ENCODE measurements at regions not wholly inside any gene's neighbourhood (a gene's known extent, or its start where the extent isn't known, plus 50 kb on each side); places are given as distances from the start of the nearest gene placed in this dataset.

DNA sequence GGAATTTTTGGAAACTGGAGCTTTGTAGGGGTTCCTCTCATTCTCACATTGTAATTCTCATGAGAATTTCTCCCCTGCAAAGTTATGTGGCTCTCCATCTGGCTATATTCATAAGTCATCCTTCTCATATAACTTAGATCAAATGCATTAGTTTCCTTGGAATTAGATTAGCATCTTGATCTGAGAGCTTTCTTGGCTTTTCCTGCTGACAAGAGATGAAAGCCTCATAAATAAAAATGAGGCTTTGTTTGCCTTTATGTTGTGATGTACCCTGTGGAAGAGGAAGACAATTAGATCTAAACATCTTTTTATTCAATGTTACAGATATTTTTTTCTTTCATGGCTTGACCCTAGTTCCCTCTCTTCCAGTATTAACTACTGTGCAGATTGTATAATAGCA is 165.4 kb upstream of the ZPLD1 start:
- no peak for TF ChIP-seq HNF4G (IDR thresholded peaks at IDR 0.05)
- TF ChIP-seq, protein P1, sequence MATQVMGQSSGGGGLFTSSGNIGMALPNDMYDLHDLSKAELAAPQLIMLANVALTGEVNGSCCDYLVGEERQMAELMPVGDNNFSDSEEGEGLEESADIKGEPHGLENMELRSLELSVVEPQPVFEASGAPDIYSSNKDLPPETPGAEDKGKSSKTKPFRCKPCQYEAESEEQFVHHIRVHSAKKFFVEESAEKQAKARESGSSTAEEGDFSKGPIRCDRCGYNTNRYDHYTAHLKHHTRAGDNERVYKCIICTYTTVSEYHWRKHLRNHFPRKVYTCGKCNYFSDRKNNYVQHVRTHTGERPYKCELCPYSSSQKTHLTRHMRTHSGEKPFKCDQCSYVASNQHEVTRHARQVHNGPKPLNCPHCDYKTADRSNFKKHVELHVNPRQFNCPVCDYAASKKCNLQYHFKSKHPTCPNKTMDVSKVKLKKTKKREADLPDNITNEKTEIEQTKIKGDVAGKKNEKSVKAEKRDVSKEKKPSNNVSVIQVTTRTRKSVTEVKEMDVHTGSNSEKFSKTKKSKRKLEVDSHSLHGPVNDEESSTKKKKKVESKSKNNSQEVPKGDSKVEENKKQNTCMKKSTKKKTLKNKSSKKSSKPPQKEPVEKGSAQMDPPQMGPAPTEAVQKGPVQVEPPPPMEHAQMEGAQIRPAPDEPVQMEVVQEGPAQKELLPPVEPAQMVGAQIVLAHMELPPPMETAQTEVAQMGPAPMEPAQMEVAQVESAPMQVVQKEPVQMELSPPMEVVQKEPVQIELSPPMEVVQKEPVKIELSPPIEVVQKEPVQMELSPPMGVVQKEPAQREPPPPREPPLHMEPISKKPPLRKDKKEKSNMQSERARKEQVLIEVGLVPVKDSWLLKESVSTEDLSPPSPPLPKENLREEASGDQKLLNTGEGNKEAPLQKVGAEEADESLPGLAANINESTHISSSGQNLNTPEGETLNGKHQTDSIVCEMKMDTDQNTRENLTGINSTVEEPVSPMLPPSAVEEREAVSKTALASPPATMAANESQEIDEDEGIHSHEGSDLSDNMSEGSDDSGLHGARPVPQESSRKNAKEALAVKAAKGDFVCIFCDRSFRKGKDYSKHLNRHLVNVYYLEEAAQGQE (IDR thresholded peaks at IDR 0.05): no peak
- TF ChIP-seq SP1 (IDR thresholded peaks at IDR 0.05): no peak
- TF ChIP-seq, protein P2, sequence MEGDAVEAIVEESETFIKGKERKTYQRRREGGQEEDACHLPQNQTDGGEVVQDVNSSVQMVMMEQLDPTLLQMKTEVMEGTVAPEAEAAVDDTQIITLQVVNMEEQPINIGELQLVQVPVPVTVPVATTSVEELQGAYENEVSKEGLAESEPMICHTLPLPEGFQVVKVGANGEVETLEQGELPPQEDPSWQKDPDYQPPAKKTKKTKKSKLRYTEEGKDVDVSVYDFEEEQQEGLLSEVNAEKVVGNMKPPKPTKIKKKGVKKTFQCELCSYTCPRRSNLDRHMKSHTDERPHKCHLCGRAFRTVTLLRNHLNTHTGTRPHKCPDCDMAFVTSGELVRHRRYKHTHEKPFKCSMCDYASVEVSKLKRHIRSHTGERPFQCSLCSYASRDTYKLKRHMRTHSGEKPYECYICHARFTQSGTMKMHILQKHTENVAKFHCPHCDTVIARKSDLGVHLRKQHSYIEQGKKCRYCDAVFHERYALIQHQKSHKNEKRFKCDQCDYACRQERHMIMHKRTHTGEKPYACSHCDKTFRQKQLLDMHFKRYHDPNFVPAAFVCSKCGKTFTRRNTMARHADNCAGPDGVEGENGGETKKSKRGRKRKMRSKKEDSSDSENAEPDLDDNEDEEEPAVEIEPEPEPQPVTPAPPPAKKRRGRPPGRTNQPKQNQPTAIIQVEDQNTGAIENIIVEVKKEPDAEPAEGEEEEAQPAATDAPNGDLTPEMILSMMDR (IDR thresholded peaks at IDR 0.05; ENCODE audit: low read depth, low read length, missing input control): no peak
- no peak for TF ChIP-seq NR2F2 (IDR thresholded peaks at IDR 0.05)
- TF ChIP-seq HNF4A (conservative IDR thresholded peaks at IDR 0.05): no peak
- no peak for TF ChIP-seq FOXA1 (IDR thresholded peaks at IDR 0.05)
- no peak for TF ChIP-seq EGR1 (IDR thresholded peaks at IDR 0.05; ENCODE audit: low read depth in 2 of 2)
- TF ChIP-seq YY1 (IDR thresholded peaks at IDR 0.05): no peak
- TF ChIP-seq, protein P3, sequence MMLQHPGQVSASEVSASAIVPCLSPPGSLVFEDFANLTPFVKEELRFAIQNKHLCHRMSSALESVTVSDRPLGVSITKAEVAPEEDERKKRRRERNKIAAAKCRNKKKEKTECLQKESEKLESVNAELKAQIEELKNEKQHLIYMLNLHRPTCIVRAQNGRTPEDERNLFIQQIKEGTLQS (IDR thresholded peaks at IDR 0.05): no peak
- TF ChIP-seq, protein P4, sequence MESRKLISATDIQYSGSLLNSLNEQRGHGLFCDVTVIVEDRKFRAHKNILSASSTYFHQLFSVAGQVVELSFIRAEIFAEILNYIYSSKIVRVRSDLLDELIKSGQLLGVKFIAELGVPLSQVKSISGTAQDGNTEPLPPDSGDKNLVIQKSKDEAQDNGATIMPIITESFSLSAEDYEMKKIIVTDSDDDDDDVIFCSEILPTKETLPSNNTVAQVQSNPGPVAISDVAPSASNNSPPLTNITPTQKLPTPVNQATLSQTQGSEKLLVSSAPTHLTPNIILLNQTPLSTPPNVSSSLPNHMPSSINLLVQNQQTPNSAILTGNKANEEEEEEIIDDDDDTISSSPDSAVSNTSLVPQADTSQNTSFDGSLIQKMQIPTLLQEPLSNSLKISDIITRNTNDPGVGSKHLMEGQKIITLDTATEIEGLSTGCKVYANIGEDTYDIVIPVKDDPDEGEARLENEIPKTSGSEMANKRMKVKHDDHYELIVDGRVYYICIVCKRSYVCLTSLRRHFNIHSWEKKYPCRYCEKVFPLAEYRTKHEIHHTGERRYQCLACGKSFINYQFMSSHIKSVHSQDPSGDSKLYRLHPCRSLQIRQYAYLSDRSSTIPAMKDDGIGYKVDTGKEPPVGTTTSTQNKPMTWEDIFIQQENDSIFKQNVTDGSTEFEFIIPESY (IDR thresholded peaks at IDR 0.05): no peak
- TF ChIP-seq, protein P5, sequence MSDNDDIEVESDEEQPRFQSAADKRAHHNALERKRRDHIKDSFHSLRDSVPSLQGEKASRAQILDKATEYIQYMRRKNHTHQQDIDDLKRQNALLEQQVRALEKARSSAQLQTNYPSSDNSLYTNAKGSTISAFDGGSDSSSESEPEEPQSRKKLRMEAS (IDR thresholded peaks at IDR 0.05): no peak
- Histone ChIP-seq H3K27ac (ENCODE audit: low read depth in 1 of 2, low read length in 2 of 2) (no peak overlapping the region), H3K36me3 (ENCODE audit: control insufficient read depth in 4 of 4, insufficient read depth in 3 of 4, low read depth in 1 of 4, low read length in 3 of 4) (no peaks in the 10 kb centered on the region), H3K9me3 (ENCODE audit: control insufficient read depth in 4 of 4, low read length in 3 of 4) (no peaks in the 10 kb centered on the region), H3K9ac (ENCODE audit: low read depth in 1 of 2, low read length in 2 of 2) (no peak overlapping the region), H3K4me1 (ENCODE audit: control insufficient read depth in 4 of 4, insufficient read depth in 4 of 4, low read length in 3 of 4) (no peaks in the 10 kb centered on the region), H3K4me3 (ENCODE audit: low read depth in 1 of 3, low read length in 3 of 3) (no peak overlapping the region), H3K27me3 (ENCODE audit: control insufficient read depth in 4 of 4, insufficient read depth in 4 of 4, low read length in 3 of 4) (no peaks in the 10 kb centered on the region)
- no peak for DNase-seq (ENCODE audit: low spot score)

DNA sequence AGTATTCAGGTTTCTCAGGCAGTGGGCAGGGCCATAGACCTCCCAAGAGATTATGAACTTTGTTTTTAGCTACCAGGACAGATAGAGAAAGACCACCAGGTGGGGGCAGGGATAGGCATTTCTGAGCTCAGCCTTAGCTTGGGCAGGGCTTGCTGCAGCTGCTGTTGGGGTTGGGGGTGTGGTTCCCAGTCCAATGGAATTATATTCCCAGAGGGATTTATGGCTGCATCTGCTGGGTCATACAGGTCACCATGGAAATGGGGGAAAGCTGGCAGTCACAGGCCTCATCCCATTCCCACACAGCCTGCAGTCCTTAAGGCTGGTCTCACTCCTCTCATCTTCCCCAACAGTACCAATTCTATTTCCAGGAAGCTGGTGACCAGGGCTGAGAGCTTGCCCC is 144.6 kb upstream of the ZPLD1 start:
- H3K27me3 ChIP-seq (ENCODE audit: control insufficient read depth in 4 of 4, insufficient read depth in 4 of 4, low read length in 3 of 4): no peaks in the 10 kb centered on the region
- TF ChIP-seq RAD21 (IDR thresholded peaks at IDR 0.05) (no peak), SP1 (IDR thresholded peaks at IDR 0.05) (no peak), NR2F2 (IDR thresholded peaks at IDR 0.05) (no peak), RXRA (IDR thresholded peaks at IDR 0.05) (no peak)
- TF ChIP-seq, protein P2 (IDR thresholded peaks at IDR 0.05; ENCODE audit: low read depth, low read length, missing input control): no peak
- H3K4me3 ChIP-seq (ENCODE audit: low read depth in 1 of 3, low read length in 3 of 3): no peak overlapping the region
- H3K36me3 ChIP-seq (ENCODE audit: control insufficient read depth in 4 of 4, insufficient read depth in 3 of 4, low read depth in 1 of 4, low read length in 3 of 4): no peaks in the 10 kb centered on the region
- H3K27ac ChIP-seq (ENCODE audit: low read depth in 1 of 2, low read length in 2 of 2): no peak overlapping the region
- no peak overlapping the region for H3K9ac ChIP-seq (ENCODE audit: low read depth in 1 of 2, low read length in 2 of 2)
- no peaks in the 10 kb centered on the region for H3K4me1 ChIP-seq (ENCODE audit: control insufficient read depth in 4 of 4, insufficient read depth in 4 of 4, low read length in 3 of 4)
- DNase-seq (ENCODE audit: low spot score): no peak
- H3K9me3 ChIP-seq (ENCODE audit: control insufficient read depth in 4 of 4, low read length in 3 of 4): peaks cover 0 to 6% (median 0%) of the 10 kb centered on the region in 4 donors
